K562 (cell line): ENCODE measurements at regions not wholly inside any gene's neighbourhood (a gene's known extent, or its start where the extent isn't known, plus 50 kb on each side); places are given as distances from the start of the nearest gene placed in this dataset.

Experiments used
- ATAC-seq: fragments of 200-7000 bp; cut with Tn5 transposase; 3 replicates; pipeline ENCODE4 v1.9.1; 2020; ENCODE audit warnings: moderate library complexity
- BruUV-seq: library from RNA; stranded (reverse); fragments of 400-500 nt; replicated peaks from 2 replicates; lab custom pipeline; 2021; lab: Mats Ljungman, UMichigan
- CTCF ChIA-PET: fragments of 300-600 bp; formaldehyde crosslinking; extraction: SDS; loops from one replicate; lab custom pipeline; 2021; ENCODE audit warnings: low intra/inter-chr PET ratio; lab: Yijun Ruan, JAX
- POLR2A ChIA-PET: fragments of 300-600, 350-650 bp; sonication (Branson Sonifier 250); formaldehyde crosslinking; extraction: SDS; loops from one replicate; lab custom pipeline; 2021; ENCODE audit warnings: antibody characterized with exemption, inconsistent platforms; lab: Yijun Ruan, JAX
- DNase-seq, 4 experiments: peaks; one replicate each; pipeline versions ENCODE4 v3.0.0 to v3.0.0-alpha.2; 2011 to 2018; ENCODE audit warnings: low spot score in 3 of 4, mixed read lengths in 3 of 4; ENCODE audit errors: extremely low read depth in 1 of 4
- FAIRE-seq: peaks from 2 replicates; lab custom pipeline; 2011; peaks lifted over from hg19 to GRCh38; lab: Jason Lieb, UNC
- H2AFZ ChIP-seq: 2 replicates; pipeline ENCODE4 v1.6.0; 2011; ENCODE audit warnings: low read depth, low read length, control low read depth, inconsistent platforms
- H3K27ac ChIP-seq: fragments of 200-600 bp; 3 replicates; pipeline ENCODE4 v1.8.0; 2011; ENCODE audit warnings: low read depth, mild to moderate bottlenecking, control low read depth, inconsistent platforms, low read length, moderate library complexity, mixed read lengths; ENCODE audit errors: extremely low read depth
- H3K27me3 ChIP-seq, 2 experiments: fragments of 300-600 bp in 1 of 2; 2 replicates in 1 of 2; 3 replicates in 1 of 2; pipeline versions ENCODE4 v1.6.0 to v1.8.0; 2011; ENCODE audit warnings: inconsistent platforms in 2 of 2, low read length in 2 of 2, mild to moderate bottlenecking in 1 of 2, mixed read lengths in 1 of 2, moderate library complexity in 1 of 2; ENCODE audit not compliant: control insufficient read depth in 2 of 2, insufficient read depth in 2 of 2
- H3K36me3 ChIP-seq: fragments of 300-600 bp; 3 replicates; pipeline ENCODE4 v1.8.0; 2011; ENCODE audit warnings: mild to moderate bottlenecking, low read length, inconsistent platforms; ENCODE audit not compliant: control insufficient read depth, insufficient read depth
- H3K4me1 ChIP-seq, 2 experiments: fragments of 200-600 bp in 1 of 2; replicated peaks in 1 of 2; 2 replicates in 1 of 2; 3 replicates in 1 of 2; pipeline versions ENCODE4 v1.5.1 to v1.8.0; 2011; ENCODE audit warnings: inconsistent platforms in 2 of 2, low read length in 2 of 2, mild to moderate bottlenecking in 1 of 2, mixed read lengths in 1 of 2, moderate library complexity in 1 of 2; ENCODE audit not compliant: control insufficient read depth in 2 of 2, insufficient read depth in 2 of 2
- H3K4me2 ChIP-seq: 2 replicates; pipeline ENCODE4 v1.6.1; 2011; ENCODE audit warnings: low read length, control low read depth, inconsistent platforms, mixed read lengths; ENCODE audit not compliant: insufficient read depth
- H3K4me3 ChIP-seq: fragments of 200-600 bp; sonication (generic), shearing (Covaris generic); 2 replicates; pipeline ENCODE4 v1.5.1; 2016; ENCODE audit warnings: control low read depth, inconsistent platforms
- H3K79me2 ChIP-seq: fragments of 200-600 bp; 3 replicates; pipeline ENCODE4 v1.8.0; 2011; ENCODE audit warnings: low read length, inconsistent platforms; ENCODE audit not compliant: control insufficient read depth, insufficient read depth
- H3K9ac ChIP-seq, 2 experiments: 2 replicates each; pipeline versions ENCODE4 v1.6.0 to v1.6.1; 2011; ENCODE audit warnings: low read depth in 2 of 2, low read length in 2 of 2, control low read depth in 1 of 2, inconsistent platforms in 1 of 2, mild to moderate bottlenecking in 1 of 2, mixed read lengths in 1 of 2; ENCODE audit not compliant: insufficient read depth in 1 of 2
- H3K9me1 ChIP-seq: one replicate; pipeline ENCODE4 v1.6.0; 2011; ENCODE audit warnings: inconsistent platforms, mild to moderate bottlenecking, low read length, moderate library complexity; ENCODE audit not compliant: control insufficient read depth, insufficient read depth
- H3K9me3 ChIP-seq: replicated peaks from 2 replicates; pipeline ENCODE4 v1.5.1; 2011; ENCODE audit warnings: low read depth, low read length, inconsistent platforms; ENCODE audit not compliant: control insufficient read depth, insufficient read depth
- H4K20me1 ChIP-seq: replicated peaks from 2 replicates; pipeline ENCODE4 v1.6.1; 2011; ENCODE audit warnings: low read length, inconsistent platforms, mixed read lengths; ENCODE audit not compliant: control insufficient read depth, insufficient read depth
- CCNT2 ChIP-seq: IDR thresholded peaks from 2 replicates; pipeline ENCODE4 v1.6.1; 2011; ENCODE audit warnings: borderline replicate concordance, low read depth, mild to moderate bottlenecking, moderate library complexity, mixed read lengths, low read length; ENCODE audit not compliant: insufficient read length; ENCODE audit errors: extremely low read depth
- CREM ChIP-seq: IDR thresholded peaks from 2 replicates; pipeline ENCODE4 v1.6.1; 2014; ENCODE audit warnings: antibody characterized with exemption, low read depth
- HNRNPL ChIP-seq: fragments of 200-400 bp; formaldehyde crosslinking; IDR thresholded peaks from 2 replicates; pipeline ENCODE4 v1.6.1; 2017; ENCODE audit warnings: low read depth, mild to moderate bottlenecking, low read length
- MCM5 ChIP-seq: fragments of 450-650 bp; IDR thresholded peaks from 2 replicates; pipeline ENCODE4 v1.6.1; 2016; ENCODE audit warnings: low read depth
- POLR2B ChIP-seq: fragments of 450-650 bp; IDR thresholded peaks from 2 replicates; pipeline ENCODE4 v1.6.1; 2018; ENCODE audit warnings: low read depth; ENCODE audit not compliant: partially characterized antibody
- ZHX1 ChIP-seq: fragments of 150-350 bp; conservative IDR thresholded peaks from 2 replicates; pipeline ENCODE4 v1.6.1; 2014; ENCODE audit warnings: low read length
- WGBS: fragments of 100-300 bp; shearing (Covaris generic); methylation state at CpG from one replicate; pipeline ENCODE4 v1.1.6; 2016; ENCODE audit warnings: low coverage, mixed read lengths; ENCODE audit not compliant: insufficient coverage; ENCODE audit errors: missing lambda C conversion rate; 5-methylcytosine and 5-hydroxymethylcytosine counted together
- in situ Hi-C: fragments of 300-500 bp; cut with MboI; formaldehyde crosslinking; loops from 4 replicates; pipeline ENCODE4 v1.15.0; 2018; ENCODE audit warnings: inconsistent platforms, mixed read lengths
- intact Hi-C: fragments of 100-400 bp; cut with micrococcal nuclease; formaldehyde crosslinking; loops from 2 replicates; pipeline ENCODE4 v1.14.2; 2022

- no peaks in the 10 kb centered on the region for H3K79me2 ChIP-seq
- no peaks in the 10 kb centered on the region for H3K4me1 ChIP-seq
- intact Hi-C loops (no loop called here), in situ Hi-C loops (no loop called here)
- no peaks in the 10 kb centered on the region for H3K27me3 ChIP-seq
- DNase-seq, result no peak
- no peaks in the 10 kb centered on the region for H4K20me1 ChIP-seq
- H3K9me3 ChIP-seq, result no peaks in the 10 kb centered on the region
- BruUV-seq, result no TSS peak
- ChIA-PET POLR2A (no interaction called here), CTCF (no interaction called here)
- no peak for ATAC-seq
- H2AFZ ChIP-seq, result no peak overlapping the region
- 8% methylated on average over 1 of the region's 1 CpG for WGBS
- no peak overlapping the region for H3K27ac ChIP-seq
- no peak for FAIRE-seq
- no peak overlapping the region for H3K4me2 ChIP-seq
- H3K9ac ChIP-seq, result no peak overlapping the region
- no peak overlapping the region for H3K4me3 ChIP-seq
- no peaks in the 10 kb centered on the region for H3K36me3 ChIP-seq
- TF ChIP-seq MCM5 (no peak), CREM (no peak), ZHX1 (no peak)
- no peaks in the 10 kb centered on the region for H3K9me1 ChIP-seq
Measured at GRCh38 chr2:58299123-58299522, 58.0 kb upstream of the FANCL start.

GRCh38 chr2:58293056-58293455, 51.9 kb upstream of the FANCL start:
- H3K4me2 ChIP-seq, result no peak overlapping the region
- no peaks in the 10 kb centered on the region for H3K36me3 ChIP-seq
- H3K9me1 ChIP-seq, result no peaks in the 10 kb centered on the region
- no peaks in the 10 kb centered on the region for H3K9me3 ChIP-seq
- intact Hi-C loops (no loop called here), in situ Hi-C loops (no loop called here)
- no peak overlapping the region for H2AFZ ChIP-seq
- 0% methylated on average over 1 of the region's 1 CpG for WGBS
- ChIA-PET POLR2A (no interaction called here), CTCF (no interaction called here)
- H3K4me3 ChIP-seq, result no peak overlapping the region
- FAIRE-seq, result no peak
- H3K27me3 ChIP-seq, result no peaks in the 10 kb centered on the region
- DNase-seq, result no peak
- no peak overlapping the region for H3K27ac ChIP-seq
- ATAC-seq, result no peak
- H4K20me1 ChIP-seq, result no peaks in the 10 kb centered on the region
- H3K4me1 ChIP-seq, result no peaks in the 10 kb centered on the region
- no peak overlapping the region for H3K9ac ChIP-seq
- no peaks in the 10 kb centered on the region for H3K79me2 ChIP-seq
- BruUV-seq, result no TSS peak
- TF ChIP-seq HNRNPL (no peak), POLR2B (no peak), CCNT2 (no peak)
